GM19025 (cell line): ENCODE measurements at regions not wholly inside any gene's neighbourhood (a gene's known extent, or its start where the extent isn't known, plus 50 kb on each side); places are given as distances from the start of the nearest gene placed in this dataset.
A peak's percentile ranks its signal among the peaks of the same experiment; 100 is the strongest.

ENCODE experiments used
- ATAC-seq: cut with Tn5 transposase; IDR thresholded peaks from one replicate; pipeline ENCODE4 v1.9.1; 2021; ENCODE audit warnings: mild to moderate bottlenecking, low read depth, moderate library complexity; ENCODE audit not compliant: unreplicated experiment

- ATAC-seq, result no peak
These were observed 156.2 kb downstream of the CAND1 start for GRCh38 chr12:67425394-67425793.

GRCh38 chr12:67426067-67426466, 156.9 kb downstream of the CAND1 start:
- no peak for ATAC-seq

- no peak for ATAC-seq
These were observed 158.2 kb downstream of the CAND1 start for GRCh38 chr12:67427336-67427735.

GRCh38 chr12:67428431-67428830, 159.3 kb downstream of the CAND1 start:
- ATAC-seq, result no peak

GRCh38 chr12:67430708-67431335, 161.7 kb downstream of the CAND1 start:
- ATAC-seq, result no peak

GRCh38 chr12:67431411-67432020, 162.4 kb downstream of the CAND1 start:
- no peak for ATAC-seq

GRCh38 chr12:67433385-67434175, 164.4 kb downstream of the CAND1 start:
- ATAC-seq, result peak; percentile 76

GRCh38 chr12:67434671-67435370, 165.7 kb downstream of the CAND1 start:
- no peak for ATAC-seq

GRCh38 chr12:67436230-67436629, 167.1 kb downstream of the CAND1 start:
- ATAC-seq, result no peak

- ATAC-seq, result no peak
These were observed 167.9 kb downstream of the CAND1 start for GRCh38 chr12:67437011-67437410.

- ATAC-seq, result no peak
These were observed 170.5 kb downstream of the CAND1 start for GRCh38 chr12:67439611-67440010.

GRCh38 chr12:67441736-67442346, 172.7 kb downstream of the CAND1 start:
- ATAC-seq, result peak; percentile 82

GRCh38 chr12:67442347-67442841, 173.2 kb downstream of the CAND1 start:
- ATAC-seq, result no peak

- ATAC-seq, result no peak
These were observed 173.7 kb downstream of the CAND1 start for GRCh38 chr12:67442896-67443295.

- no peak for ATAC-seq
These were observed 175.4 kb downstream of the CAND1 start for GRCh38 chr12:67444542-67444941.

- ATAC-seq, result no peak
These were observed 177.6 kb downstream of the CAND1 start for GRCh38 chr12:67446716-67447115.

- ATAC-seq, result no peak
These were observed 178.0 kb downstream of the CAND1 start for GRCh38 chr12:67447180-67447579.

- ATAC-seq, result peak; percentile 82
These were observed 180.5 kb downstream of the CAND1 start for GRCh38 chr12:67449591-67450052.

- no peak for ATAC-seq
These were observed 181.3 kb downstream of the CAND1 start for GRCh38 chr12:67450441-67450840.

- ATAC-seq, result no peak
These were observed 182.0 kb downstream of the CAND1 start for GRCh38 chr12:67451206-67451605.
